NCI-H748 treated with DMSO at 0.1 percent for 48 hours (cell line): ENCODE measurements at regions not wholly inside any gene's neighbourhood (a gene's known extent, or its start where the extent isn't known, plus 50 kb on each side); places are given as distances from the start of the nearest gene placed in this dataset.

Source experiments
- DNase-seq: peaks from one replicate; lab custom pipeline; 2025; lab: John Stamatoyannopoulos, UW

- no peak for DNase-seq
These were observed 133.4 kb upstream of the OSR1 start for GRCh38 chr2:19491796-19492195.

GRCh38 chr2:19490846-19491435, 132.5 kb upstream of the OSR1 start:
- DNase-seq = no peak

GRCh38 chr2:19488009-19488691, 129.7 kb upstream of the OSR1 start:
- DNase-seq = no peak

GRCh38 chr2:19484736-19485135, 126.3 kb upstream of the OSR1 start:
- DNase-seq = no peak

- DNase-seq = no peak
These were observed 122.2 kb upstream of the OSR1 start for GRCh38 chr2:19480673-19481072.

- no peak for DNase-seq
These were observed 121.2 kb upstream of the OSR1 start for GRCh38 chr2:19479666-19480065.

GRCh38 chr2:19478409-19478808, 120.0 kb upstream of the OSR1 start:
- no peak for DNase-seq

GRCh38 chr2:19476327-19476726, 117.9 kb upstream of the OSR1 start:
- DNase-seq = no peak

- DNase-seq = no peak
These were observed 115.7 kb upstream of the OSR1 start for GRCh38 chr2:19474128-19474527.

- DNase-seq = no peak
These were observed 114.9 kb upstream of the OSR1 start for GRCh38 chr2:19473350-19473749.

GRCh38 chr2:19472391-19472978, 114.1 kb upstream of the OSR1 start:
- DNase-seq = no peak

- DNase-seq = no peak
These were observed 113.1 kb upstream of the OSR1 start for GRCh38 chr2:19471491-19471890.

- DNase-seq = no peak
These were observed 107.6 kb upstream of the OSR1 start for GRCh38 chr2:19465978-19466377.

- no peak for DNase-seq
These were observed 103.8 kb upstream of the OSR1 start for GRCh38 chr2:19462256-19462645.

GRCh38 chr2:19461504-19462255, 103.3 kb upstream of the OSR1 start:
- DNase-seq = no peak

GRCh38 chr2:19460761-19461160, 102.3 kb upstream of the OSR1 start:
- DNase-seq = no peak

GRCh38 chr2:19458427-19459003, 100.1 kb upstream of the OSR1 start:
- no peak for DNase-seq

GRCh38 chr2:19457809-19458208, 99.4 kb upstream of the OSR1 start:
- no peak for DNase-seq

- no peak for DNase-seq
These were observed 98.4 kb upstream of the OSR1 start for GRCh38 chr2:19456705-19457309.

GRCh38 chr2:19454125-19454524, 95.7 kb upstream of the OSR1 start:
- no peak for DNase-seq

GRCh38 chr2:19442731-19443130, 84.3 kb upstream of the OSR1 start:
- no peak for DNase-seq

- no peak for DNase-seq
These were observed 80.7 kb upstream of the OSR1 start for GRCh38 chr2:19439081-19439480.
